NCI-H2196 (cell line): ENCODE measurements at regions not wholly inside any gene's neighbourhood (a gene's known extent, or its start where the extent isn't known, plus 50 kb on each side); places are given as distances from the start of the nearest gene placed in this dataset.
A peak's percentile ranks its signal among the peaks of the same experiment; 100 is the strongest.

Experiments used
- DNase-seq: peaks from one replicate; lab custom pipeline; 2025; ENCODE audit not compliant: unreplicated experiment; lab: John Stamatoyannopoulos, UW

DNA sequence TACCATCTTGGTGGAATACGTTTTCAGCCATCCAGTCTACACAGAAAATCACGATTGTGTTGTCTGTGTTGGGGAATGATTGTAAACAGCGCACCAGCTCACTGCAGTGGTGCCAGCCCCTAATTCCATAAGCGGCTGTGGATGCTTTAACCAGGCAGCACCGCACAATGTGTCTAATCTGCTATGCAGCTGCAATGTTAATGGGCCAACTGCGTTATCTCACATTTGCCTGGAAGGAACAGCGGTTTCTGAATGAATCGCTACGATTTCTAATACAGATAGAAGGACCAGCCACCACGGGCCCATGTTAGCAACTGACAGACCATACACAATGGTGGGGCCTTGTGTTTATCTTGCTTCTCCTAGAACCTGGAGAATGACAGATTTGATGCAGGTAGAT is 384.5 kb upstream of the KIRREL3 start:
- DNase-seq = no peak

DNA sequence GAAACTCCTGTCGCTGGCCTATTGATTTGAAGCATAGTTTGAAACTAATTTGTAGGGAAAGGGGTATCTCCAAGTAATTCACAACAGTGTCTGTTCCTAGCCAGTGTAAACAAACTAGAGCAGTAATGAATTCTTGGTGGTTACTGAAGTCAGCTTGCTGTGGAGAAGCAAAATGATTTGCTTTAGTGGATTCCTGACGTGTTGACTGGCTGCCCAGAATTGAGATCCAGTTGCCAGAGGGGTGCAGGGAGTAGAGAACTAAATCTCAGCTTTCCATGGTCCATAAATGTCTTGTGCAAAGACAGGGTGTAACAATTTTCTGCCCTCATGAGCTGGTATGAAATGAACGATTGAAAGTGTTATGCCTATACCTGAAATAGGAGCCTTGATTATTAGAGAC is 382.5 kb upstream of the KIRREL3 start:
- no peak for DNase-seq

DNA sequence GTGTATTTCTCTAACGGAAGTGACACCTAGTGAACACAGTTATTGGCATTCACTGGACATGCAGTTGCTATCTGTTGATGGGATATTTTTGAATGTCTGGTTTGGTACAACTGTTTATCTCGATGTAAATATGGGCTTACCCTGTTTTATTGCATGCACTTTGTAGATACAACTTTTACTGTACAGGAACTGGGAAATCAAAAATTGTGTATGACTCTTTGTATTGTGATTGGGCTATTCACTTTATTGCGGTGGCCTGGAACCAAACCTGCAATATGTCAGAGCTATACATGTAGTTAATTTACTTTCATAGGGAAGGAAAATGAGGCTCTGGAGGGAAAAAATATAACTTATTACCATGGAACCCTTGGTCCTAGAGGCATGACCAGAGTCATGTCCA is 380.7 kb upstream of the KIRREL3 start:
- no peak for DNase-seq

DNA sequence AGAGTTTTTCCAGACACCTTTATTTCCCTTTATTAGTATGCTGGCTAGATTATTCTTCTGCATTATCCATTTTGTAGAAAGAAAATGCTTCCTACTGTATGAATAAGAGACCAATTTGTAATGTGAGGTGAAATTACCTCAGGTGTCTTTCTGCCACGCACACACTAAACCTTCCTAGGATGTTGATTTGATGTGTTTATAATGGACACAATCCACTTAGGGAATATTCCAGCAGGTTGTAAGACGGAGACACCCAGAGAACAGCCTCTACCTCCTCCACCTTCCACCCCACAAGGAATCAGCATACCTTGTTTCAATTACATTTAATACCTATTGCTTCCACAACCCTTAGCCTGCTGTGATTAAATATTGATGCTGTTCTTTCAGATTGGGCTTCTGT is 379.1 kb upstream of the KIRREL3 start:
- no peak for DNase-seq

DNA sequence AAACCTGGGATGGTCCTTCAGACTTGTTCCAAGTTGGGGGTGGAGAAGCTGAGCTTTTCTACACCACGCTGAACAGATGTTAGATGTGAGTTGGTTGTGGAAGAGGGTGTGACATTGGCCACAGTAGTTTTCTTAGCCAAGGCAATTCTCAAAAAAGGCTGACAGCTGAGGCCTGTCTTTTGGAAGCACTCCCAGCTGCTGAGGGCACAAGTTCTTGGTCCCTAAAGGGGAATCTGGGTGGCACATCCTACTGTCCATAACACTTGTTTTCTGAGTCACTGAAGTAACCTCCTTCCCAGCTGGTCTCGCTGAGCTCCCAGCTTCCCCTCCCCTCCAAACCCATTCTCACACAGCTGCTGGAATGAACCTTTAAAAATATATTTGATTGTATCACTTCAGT is 375.7 kb upstream of the KIRREL3 start:
- DNase-seq = no peak

DNA sequence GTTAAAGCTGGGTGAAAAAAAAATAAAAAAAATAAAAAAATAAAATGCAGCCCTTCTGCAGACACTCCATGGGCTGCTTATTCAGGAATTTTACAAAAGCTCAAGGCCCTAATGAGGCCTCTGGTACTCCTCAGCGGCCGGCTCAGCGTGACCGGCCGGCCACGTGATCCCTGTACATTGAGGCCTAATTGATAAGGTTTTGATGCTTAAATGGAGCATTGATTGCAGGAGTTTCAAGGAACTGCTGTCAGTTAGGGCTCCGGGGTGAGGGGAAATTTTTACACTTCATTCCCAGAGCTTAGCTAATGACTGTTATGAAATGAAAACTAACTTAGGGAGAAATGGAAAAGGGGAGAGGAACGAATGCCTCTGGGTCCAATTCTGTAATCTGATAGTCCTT is 368.8 kb upstream of the KIRREL3 start:
- no peak for DNase-seq

DNA sequence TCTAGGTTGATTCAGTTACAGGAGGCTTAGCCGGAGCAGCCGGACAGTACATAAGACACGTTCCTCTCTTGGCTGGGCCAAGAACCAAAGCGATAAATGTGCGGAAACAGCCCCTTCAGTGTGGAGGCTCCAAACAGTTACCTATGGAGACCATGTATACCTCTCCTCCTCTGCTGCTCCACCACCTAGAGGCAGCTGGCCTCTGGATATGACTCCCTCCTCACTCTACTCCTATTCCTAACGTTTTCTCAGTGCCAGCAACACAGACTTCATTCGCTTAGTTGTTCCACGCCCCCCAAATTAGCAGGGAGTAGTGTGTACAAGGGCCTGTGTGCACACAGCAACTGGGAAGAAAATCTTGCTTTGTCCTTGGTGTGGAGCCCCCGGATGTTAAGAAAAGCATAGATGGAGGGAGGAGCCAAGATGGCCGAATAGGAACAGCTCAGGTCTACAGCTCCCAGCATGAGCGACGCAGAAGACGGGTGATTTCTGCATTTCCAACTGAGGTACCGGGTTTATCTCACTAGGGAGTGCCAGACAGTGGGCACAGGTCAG is 362.3 kb upstream of the KIRREL3 start:
- no peak for DNase-seq

DNA sequence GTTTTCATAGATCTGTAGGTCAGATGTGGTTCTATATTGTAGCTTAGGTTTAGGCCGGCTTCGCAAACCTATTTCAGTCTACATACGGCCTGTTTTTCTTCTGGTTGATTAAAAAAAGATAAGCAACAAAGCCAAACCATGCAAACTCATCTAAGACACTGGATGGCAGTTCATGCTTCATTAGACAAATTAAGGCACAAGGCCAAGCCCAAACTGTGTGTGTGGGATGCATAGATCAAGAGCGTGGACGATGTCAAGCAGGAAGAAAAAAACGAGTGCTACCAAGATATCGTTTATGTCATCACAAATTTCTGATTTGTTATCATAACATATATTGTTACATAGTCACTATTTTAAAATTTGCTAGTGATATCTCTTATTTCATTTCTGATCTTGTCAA is 357.6 kb upstream of the KIRREL3 start:
- no peak for DNase-seq

DNA sequence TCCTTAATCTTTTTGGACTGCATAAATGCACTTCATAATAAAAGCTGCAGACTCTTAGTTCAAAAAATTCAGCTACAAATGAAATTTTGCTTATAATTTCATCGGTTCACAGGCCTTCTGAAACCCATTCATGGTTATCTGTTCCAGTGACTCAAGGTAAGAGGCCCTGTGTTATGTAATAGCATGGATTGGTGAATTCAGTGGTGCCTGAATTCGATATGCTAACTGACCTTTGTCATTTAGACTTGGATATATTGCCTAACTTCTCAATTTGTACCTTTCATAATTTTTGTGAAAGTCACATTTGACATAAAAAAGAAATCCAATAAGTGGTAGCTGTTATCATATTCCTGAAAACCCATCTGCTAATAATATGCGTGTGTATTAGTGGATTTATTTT is 349.9 kb upstream of the KIRREL3 start:
- no peak for DNase-seq

DNA sequence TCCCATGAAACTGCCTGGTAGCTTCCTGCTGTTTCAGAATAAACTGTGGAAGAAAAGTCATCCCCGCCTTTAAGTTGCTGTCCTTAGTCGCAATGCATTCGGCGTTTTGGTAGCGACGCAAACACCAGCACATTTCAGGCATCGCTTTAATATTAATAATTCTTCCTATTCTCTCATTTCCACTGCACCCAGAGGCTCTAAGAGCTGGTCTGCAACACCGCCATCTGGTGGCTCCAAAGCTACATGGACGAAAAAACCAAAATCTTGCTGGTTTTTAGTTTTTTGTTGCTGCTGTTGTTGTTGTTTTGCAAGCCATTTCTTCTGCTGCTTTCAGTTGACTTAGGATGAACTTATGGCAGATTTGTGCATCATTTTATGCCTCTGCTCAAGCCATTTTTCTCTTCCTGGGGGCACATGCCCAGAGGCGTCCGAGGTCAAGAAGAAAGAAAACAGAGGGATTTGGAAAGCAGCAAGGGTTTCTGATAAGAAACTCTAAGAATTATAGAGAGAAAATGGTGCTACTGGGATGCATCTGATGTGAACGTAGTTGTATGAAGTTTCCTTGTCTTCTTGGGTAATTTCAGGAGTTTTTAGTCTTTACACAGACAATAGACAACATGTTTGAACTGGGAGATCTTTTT is 345.4 kb upstream of the KIRREL3 start:
- DNase-seq = peak; percentile 33

DNA sequence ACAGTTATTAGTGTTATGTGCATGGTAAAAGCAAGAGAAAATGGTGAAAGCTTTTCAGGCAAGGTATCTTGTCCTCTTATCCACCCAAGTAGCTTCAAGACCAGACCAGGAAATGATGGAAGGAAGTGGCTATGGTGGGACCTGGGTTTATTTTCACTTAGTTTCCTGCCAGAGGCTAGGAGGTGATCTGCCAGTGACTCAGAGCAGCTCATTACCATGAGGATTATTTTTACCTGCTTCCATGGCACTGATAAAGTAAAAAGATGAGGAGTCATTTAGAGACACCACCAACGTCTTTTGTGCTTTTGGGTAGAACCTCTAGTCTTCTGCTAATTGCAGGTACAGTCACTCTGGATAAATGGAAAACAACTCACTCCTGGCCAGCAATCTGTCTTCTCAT is 339.9 kb upstream of the KIRREL3 start:
- DNase-seq = no peak

DNA sequence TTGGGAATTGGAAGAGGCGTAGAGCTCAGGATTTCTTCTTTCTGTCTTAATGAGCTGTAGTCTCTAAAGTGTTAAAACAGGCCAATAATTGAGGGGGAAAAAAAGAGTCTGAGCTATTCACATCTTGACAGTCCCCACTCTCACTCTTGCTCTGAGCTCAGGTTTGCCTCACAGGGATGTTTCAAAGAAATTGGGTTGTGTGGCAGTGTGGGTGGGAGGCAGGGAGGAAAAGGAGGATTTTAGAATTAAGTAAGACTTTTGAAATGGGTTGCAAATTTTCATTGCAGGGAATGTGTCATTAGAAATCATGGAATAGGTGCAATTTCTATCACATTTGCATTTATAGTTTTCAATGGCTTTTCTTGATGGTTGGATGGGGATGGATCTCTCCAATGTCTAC is 338.8 kb upstream of the KIRREL3 start:
- no peak for DNase-seq

DNA sequence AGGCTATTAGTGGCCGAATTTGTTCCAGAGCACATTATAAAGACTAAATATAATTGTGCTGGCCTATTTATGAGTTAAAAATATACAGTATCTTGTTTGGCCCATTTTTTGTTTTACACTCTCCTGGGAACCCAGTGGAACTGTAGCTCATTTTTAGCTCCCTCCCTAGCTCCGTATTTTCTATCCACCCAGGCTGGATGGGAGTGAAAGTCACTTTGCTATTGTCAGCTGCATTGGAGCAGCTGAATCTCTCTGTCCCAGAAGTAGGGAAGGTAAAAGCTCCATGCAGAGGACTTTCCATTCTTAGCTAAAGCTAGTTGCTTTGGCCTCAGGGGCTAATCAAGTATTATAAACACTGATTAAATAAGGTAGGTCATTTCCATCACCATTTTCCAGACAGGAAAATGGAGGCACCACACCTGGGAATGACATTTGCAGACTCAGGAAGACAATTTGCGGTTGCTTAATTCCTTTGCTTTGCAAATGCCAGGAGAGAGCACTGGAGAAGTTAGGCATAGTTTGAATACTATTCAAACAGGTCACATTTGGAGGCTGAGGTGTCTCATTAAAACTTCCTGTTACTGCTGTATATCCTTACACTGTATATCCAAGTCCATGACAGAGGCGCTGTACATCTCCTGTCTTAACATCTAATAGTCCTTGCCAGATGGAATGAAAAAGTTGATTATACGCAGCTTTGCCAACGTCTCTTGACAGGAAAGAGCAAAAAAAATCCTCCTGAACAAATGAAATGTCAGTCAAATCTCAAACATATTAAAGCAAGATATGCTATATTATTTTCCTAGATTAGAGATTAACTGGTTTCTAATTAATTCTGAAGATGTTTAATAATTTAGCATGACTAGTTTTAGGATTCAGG is 338.1 kb upstream of the KIRREL3 start:
- DNase-seq = no peak

DNA sequence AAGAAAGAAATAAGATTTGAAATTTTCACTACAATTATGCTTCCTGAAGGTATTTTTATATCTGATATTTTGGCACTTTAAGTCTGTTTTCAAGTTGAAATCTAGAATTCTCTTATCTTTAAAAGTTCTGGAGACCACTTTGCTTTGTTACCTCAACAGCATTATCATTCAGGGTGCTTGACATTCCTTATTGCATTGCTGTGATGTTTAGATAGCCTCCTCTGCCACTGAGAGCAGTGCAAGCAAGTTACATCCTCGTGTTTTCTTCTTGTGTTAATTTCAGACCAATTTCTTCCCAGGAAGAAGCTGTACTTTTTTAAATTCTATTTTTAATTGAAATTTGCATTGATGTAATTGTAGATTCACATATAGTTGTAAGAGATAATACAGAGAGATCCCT is 333.9 kb upstream of the KIRREL3 start:
- DNase-seq = no peak

DNA sequence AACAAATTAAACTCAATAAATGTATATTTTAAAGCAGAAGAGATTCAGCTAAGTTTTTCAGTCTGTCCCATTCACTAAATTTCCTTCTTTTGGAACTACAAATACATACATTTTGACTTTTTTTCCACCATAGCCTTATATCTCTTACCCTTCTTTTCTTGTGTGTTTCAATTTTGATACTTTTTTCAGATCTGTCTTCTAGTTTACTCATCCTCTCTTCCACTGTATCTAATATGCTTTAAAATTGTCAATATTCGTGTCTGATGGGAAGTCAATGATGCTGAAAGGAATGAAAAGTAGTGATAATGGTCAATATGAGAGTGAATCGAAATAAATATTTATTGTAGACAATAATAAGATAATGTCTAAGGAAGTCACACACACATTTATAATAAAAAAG is 332.3 kb upstream of the KIRREL3 start:
- DNase-seq = no peak

DNA sequence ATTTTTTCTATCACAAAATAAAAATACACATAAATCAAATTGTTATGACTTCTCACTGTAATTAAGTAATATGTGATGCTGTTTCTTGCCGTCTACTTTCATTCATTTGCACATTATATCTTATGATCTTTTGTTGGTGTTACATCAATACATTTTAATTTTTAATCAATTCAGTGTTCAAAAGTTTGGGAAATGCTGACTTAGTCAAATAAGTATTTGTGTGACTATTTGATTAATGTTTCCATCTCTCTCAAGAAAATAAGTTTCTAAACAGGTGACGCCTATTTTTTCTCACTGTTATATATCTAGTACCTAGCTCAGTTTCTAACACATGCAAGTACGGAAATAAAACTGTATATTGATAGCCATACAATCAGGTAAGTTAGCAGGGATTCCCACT is 329.5 kb upstream of the KIRREL3 start:
- DNase-seq = no peak

DNA sequence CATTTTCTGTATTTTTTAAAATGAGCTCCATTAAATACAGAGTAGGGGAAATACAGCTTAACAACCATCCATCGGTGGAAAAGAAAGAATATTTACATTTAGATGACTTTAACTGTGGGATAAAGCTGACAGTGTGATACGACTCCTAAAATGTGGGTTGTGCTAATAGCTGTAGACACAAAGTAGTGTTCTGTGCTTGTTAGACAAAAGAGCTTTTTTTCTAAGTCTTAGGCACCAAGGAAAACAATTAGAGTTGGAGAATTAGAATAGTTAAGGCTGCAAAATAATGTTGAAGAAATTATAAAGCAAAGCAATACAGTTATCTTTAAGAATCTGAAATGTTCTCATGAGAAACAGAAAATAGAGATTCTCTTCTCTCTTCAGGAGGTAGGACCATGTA is 307.7 kb upstream of the KIRREL3 start:
- DNase-seq = no peak

DNA sequence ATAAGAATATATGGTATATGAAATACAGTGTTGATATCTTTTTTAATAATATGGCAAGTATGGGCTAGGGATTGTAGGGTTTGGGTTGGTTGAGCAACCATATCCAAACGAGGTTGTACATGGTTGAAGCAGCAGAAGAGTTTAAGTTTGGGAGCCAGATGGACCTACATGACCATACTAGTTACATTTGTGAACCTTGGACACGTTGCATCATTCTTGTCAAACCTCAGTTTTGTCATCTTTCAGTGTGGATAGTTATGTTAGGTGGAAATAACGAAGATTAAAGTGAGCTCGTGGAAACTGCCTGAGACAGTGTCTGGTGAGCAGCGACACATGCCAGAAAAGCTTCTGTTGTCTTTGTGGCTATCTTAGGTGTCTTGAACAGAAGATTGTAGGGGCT is 307.1 kb upstream of the KIRREL3 start:
- DNase-seq = no peak

DNA sequence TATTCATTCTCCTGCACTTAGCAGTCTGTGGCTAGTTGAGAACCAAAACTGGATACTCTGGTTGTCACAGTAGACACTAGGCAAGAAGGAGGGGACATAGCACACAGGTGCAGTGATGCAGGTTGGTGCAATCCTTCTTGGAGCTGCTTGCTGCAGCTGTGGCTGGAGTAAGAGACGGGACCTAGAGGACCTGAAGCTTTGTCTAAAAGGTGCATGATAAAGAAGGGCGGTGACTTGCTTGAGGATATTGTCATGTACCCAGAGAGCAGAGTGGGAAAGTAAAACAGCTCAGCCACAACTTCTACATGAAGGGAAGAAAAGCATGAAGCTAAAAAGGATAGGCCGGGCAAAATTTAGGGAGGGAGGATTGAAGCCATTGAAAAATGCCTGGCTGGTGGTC is 304.1 kb upstream of the KIRREL3 start:
- DNase-seq = no peak

DNA sequence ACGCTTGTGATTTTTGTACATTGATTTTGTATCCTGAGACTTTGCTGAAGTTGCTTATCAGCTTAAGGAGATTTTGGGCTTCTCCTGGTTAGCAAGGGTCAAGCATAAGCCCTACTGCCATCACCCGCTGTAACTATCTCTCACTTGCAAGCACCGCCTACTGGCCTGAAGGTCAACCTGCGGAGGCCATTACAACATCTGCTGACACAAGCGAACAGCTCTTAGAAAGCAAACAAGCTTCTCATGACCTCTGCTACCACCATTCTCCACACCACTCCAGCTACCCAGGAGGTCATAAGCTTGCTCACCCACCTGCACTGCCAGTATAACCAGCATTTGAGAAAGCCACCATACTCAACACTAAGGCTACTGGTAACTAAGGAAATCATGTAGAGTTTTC is 288.4 kb upstream of the KIRREL3 start:
- DNase-seq = no peak

DNA sequence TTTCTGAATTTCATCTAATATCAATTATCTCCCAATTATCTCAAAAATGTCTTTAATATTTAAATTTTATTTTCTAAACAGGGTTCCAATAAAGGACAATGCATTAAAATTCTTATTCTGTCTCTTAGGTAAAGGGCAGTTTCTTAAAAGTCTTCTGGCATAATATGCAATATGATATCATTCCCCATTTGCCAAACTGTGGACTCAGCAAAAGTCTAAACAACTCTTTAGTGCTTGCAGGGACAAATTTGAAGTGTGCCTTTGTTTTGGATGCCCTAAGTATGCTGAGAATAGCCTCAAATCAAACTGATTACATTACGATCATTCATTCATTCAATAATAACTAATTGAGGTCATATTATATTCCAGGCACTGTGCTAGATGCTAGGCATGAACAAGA is 281.0 kb upstream of the KIRREL3 start:
- DNase-seq = no peak

DNA sequence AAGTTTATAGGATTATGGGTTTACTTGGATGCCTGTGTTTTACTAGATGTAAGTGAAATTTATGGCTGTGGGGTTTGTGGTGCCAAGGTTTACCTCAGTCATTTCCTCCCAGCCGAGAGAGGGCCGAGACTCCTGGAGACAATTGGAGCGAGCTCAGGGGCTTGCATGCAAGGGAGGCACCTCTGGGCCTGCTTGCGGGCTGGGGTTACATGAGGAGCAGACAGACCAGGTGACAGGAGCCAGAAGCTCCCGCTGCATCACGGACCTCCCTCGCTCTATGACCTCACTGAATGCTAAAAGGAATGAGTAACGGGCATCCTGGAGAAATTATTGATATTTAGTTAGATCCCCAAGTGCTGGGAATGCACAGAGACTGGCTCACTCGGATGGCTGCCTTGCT is 275.2 kb upstream of the KIRREL3 start:
- DNase-seq = no peak

DNA sequence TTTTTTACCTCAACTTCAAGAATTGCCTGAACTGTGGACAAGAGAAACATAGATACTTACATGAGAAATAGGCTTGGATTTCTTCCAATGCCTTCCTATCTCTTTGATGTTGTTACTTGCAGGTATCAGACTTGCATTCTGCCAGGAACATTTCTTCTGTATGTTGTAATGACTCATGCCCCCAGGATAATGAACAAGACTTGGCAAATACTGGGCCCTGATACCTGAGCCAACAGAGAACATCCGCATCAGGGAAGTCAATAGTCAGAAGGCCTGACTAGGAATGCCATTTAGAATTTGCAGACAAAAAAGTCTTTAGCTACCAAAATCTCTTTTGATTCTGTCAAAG is 273.7 kb upstream of the KIRREL3 start:
- no peak for DNase-seq
